Right lobe of liver (tissue), 4 donors: ENCODE measurements at regions not wholly inside any gene's neighbourhood (a gene's known extent, or its start where the extent isn't known, plus 50 kb on each side); places are given as distances from the start of the nearest gene placed in this dataset.

Experiments used
- CTCF ChIP-seq, 4 donors: fragments of 200-600 bp in 3 of 4; fragments of 450-650 bp in 1 of 4; IDR thresholded peaks; one replicate each; pipeline versions ENCODE4 v1.5.1 to v1.8.0; 2016 to 2022; ENCODE audit warnings: antibody characterized with exemption in 4 of 4, mild to moderate bottlenecking in 2 of 4
- POLR2A ChIP-seq: fragments of 450-650 bp; IDR thresholded peaks from one replicate; pipeline ENCODE4 v1.6.1; 2017; ENCODE audit warnings: antibody characterized with exemption, mild to moderate bottlenecking
- donor health status: DM: no; HTN: no; CAD: no.
- donor health status: DM: no; HTN: no; CAD: no.
- donor health status: DM: no; HTN: yes; CAD: no.

- TF ChIP-seq POLR2A: no peak
- TF ChIP-seq CTCF (IDR thresholded peaks at IDR 0.05): no peak
These were observed 488.9 kb upstream of the CITED2 start for GRCh38 chr6:139863346-139863745.
